Suprapubic skin (tissue), 4 donors: ENCODE measurements at regions not wholly inside any gene's neighbourhood (a gene's known extent, or its start where the extent isn't known, plus 50 kb on each side); places are given as distances from the start of the nearest gene placed in this dataset.

Source experiments
- CTCF ChIP-seq, 2 donors: fragments of 200-600 bp in 1 of 2; fragments of 450-650 bp in 1 of 2; sonication (generic) in 1 of 2; IDR thresholded peaks; one replicate each; pipeline ENCODE4 v1.5.1; 2016 to 2019; ENCODE audit warnings: antibody characterized with exemption in 2 of 2, mild to moderate bottlenecking in 1 of 2, moderate library complexity in 1 of 2
- POLR2A ChIP-seq, 2 donors: fragments of 450-650 bp; IDR thresholded peaks; one replicate each; pipeline ENCODE4 v1.6.1; 2017; ENCODE audit warnings: antibody characterized with exemption in 2 of 2, mild to moderate bottlenecking in 2 of 2, moderate library complexity in 2 of 2
- POLR2AphosphoS5 ChIP-seq, 3 donors: sonication (generic); formaldehyde crosslinking; IDR thresholded peaks; one replicate each; pipeline ENCODE4 v1.6.1; 2017; ENCODE audit warnings: antibody characterized with exemption in 3 of 3

GRCh38 chr4:32341342-32341741 is 1621.2 kb downstream of the PCDH7 start:
- no peak for TF ChIP-seq POLR2A (IDR thresholded peaks at IDR 0.05)
- no peak for TF ChIP-seq CTCF (IDR thresholded peaks at IDR 0.05)
- no peak for TF ChIP-seq POLR2AphosphoS5 (IDR thresholded peaks at IDR 0.05)
